Activated B cell treated with CpG ODN at 0.5 μM for 24 hours (primary cell): ENCODE measurements at regions not wholly inside any gene's neighbourhood (a gene's known extent, or its start where the extent isn't known, plus 50 kb on each side); places are given as distances from the start of the nearest gene placed in this dataset.
"Not testable (repeated sequence)": the region's sequence is repeated elsewhere in the genome, so short reads cannot be mapped to it uniquely, and the experiment has no call there.

Experiments used
- ATAC-seq: fragments of 200-7000 bp; cut with Tn5 transposase; one replicate; pipeline ENCODE4 v1.10.0; 2021; ENCODE audit warnings: low read depth, mild to moderate bottlenecking, moderate library complexity
- CTCF ChIA-PET: fragments of 350-600 bp; sonication (Branson Sonifier 250); formaldehyde crosslinking; loops from one replicate; lab custom pipeline; 2021; ENCODE audit warnings: antibody characterized with exemption; lab: Charles Lee
- POLR2A ChIA-PET: fragments of 350-600 bp; sonication (Branson Sonifier 250); formaldehyde crosslinking; loops from one replicate; lab custom pipeline; 2021; ENCODE audit warnings: antibody characterized with exemption; lab: Charles Lee
- DNase-seq: peaks from one replicate; pipeline ENCODE4 v3.0.0; 2022
- H3K27ac Mint-ChIP-seq: one replicate; pipeline ENCODE4 v1.8.0; 2020; ENCODE audit warnings: mixed read lengths
- H3K27me3 Mint-ChIP-seq: one replicate; pipeline ENCODE4 v1.8.0; 2021; ENCODE audit warnings: mixed read lengths
- H3K36me3 Mint-ChIP-seq: one replicate; pipeline ENCODE4 v1.8.0; 2021; ENCODE audit warnings: low read depth, mixed read lengths
- H3K4me1 Mint-ChIP-seq: one replicate; pipeline ENCODE4 v1.8.0; 2021; ENCODE audit warnings: mixed read lengths
- H3K4me3 Mint-ChIP-seq: one replicate; pipeline ENCODE4 v1.8.0; 2020; ENCODE audit warnings: mild to moderate bottlenecking, mixed read lengths
- H3K9me3 Mint-ChIP-seq: one replicate; pipeline ENCODE4 v1.8.0; 2020; ENCODE audit warnings: mixed read lengths
- intact Hi-C: fragments of 100-400 bp; cut with micrococcal nuclease; formaldehyde crosslinking; loops from one replicate; pipeline ENCODE4 v1.15.1; 2024
- TF ChIP-seq, protein P1 (sequence below): fragments of 200-600 bp; IDR thresholded peaks from one replicate; pipeline ENCODE4 v1.8.0; 2022; ENCODE audit warnings: antibody characterized with exemption, mild to moderate bottlenecking

DNA sequence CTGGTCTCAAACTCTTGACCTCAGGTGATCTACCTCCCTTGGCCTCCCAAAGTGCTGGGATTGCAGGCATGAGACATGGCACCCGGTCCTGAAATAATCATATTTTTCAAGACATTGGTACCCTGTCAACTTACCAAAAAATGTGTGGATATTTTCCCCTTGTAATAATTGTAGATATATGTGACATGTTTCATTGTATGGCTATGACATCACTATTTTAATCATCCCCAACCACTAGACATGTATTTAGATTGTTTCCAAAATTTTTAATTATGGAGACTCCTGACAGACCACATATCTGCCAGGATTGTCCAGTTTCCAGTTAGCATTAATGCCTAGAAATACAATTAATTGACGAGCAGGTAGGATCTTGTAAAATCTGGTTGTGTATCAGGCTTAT is 96.7 kb upstream of the NEGR1 start:
- CTCF ChIA-PET: no interaction called here
- H3K4me1 Mint-ChIP-seq: no peaks in the 10 kb centered on the region
- intact Hi-C loops: no loop called here
- POLR2A ChIA-PET: no interaction called here
- DNase-seq (no peak), ATAC-seq (no peak)
- H3K4me3 Mint-ChIP-seq: no peak overlapping the region
- peaks cover 2% of the 10 kb centered on the region for H3K9me3 Mint-ChIP-seq
- H3K27me3 Mint-ChIP-seq: no peaks in the 10 kb centered on the region
- no peaks in the 10 kb centered on the region for H3K36me3 Mint-ChIP-seq
- H3K27ac Mint-ChIP-seq: no peak overlapping the region
- TF ChIP-seq, protein P1, sequence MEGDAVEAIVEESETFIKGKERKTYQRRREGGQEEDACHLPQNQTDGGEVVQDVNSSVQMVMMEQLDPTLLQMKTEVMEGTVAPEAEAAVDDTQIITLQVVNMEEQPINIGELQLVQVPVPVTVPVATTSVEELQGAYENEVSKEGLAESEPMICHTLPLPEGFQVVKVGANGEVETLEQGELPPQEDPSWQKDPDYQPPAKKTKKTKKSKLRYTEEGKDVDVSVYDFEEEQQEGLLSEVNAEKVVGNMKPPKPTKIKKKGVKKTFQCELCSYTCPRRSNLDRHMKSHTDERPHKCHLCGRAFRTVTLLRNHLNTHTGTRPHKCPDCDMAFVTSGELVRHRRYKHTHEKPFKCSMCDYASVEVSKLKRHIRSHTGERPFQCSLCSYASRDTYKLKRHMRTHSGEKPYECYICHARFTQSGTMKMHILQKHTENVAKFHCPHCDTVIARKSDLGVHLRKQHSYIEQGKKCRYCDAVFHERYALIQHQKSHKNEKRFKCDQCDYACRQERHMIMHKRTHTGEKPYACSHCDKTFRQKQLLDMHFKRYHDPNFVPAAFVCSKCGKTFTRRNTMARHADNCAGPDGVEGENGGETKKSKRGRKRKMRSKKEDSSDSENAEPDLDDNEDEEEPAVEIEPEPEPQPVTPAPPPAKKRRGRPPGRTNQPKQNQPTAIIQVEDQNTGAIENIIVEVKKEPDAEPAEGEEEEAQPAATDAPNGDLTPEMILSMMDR: no peak

DNA sequence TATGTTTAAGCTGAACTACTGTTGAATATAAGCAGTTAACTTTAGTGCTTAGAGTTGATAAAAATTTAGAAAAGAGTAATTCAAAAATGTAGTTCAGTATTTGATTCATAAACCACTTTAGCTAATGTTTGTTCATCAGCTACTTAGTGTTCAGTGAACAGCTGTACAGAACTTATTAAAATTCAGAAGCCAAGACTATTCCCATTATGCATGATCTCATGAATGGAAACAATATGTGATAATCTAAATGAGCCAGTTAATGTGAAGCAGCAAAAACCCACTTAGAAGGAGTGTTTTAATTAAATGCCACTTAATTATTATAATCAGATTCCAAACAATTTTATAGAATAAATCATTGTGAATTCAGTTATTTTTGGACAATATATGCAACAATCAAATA is 92.9 kb upstream of the NEGR1 start:
- Mint-ChIP-seq H3K4me1 (no peaks in the 10 kb centered on the region), H3K4me3 (no peak overlapping the region), H3K27me3 (no peaks in the 10 kb centered on the region), H3K9me3 (peaks cover 2% of the 10 kb centered on the region), H3K27ac (no peak overlapping the region), H3K36me3 (no peaks in the 10 kb centered on the region)
- CTCF ChIA-PET: no interaction called here
- ATAC-seq (no peak), DNase-seq (no peak)
- POLR2A ChIA-PET: no interaction called here
- TF ChIP-seq, protein P1: no peak
- intact Hi-C loops: no loop called here

DNA sequence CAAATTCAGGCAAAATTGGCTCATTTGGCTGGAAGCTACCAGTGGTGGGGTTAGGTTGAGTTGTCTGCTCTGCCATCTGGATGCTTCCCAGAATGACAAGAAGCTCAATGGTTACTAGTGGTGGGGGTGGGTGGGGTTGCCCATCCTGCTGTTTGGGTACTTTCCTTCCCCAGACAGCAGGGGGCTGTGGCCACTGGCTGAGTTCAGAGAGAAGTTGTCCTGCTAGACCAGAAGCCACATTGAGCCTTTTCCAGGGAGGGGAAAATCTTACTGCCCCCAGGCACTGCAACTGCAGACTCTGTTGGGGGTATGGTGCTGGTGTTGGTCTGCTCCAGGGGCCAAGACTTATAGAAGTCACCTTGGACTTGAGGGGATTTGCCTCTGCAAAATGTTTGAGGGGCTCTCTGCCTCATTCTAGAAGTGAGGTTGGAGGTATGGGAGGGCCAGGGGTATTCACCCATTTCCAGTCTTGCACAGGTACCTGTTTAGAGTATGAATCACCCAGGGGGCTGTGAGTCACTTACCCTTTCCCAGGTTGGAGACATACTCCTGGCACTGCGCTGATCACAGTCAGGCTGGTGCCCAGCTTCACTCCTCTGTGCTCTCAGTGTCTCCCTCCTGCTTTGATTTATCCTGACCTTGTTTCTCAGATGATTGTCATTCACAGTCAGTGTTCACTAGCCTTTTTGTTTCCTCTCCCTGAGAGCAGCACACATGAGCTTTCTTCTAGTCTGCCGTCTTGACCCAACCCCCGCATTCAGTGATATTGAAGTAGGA is 89.1 kb upstream of the NEGR1 start:
- POLR2A ChIA-PET: no interaction called here
- Mint-ChIP-seq H3K9me3 (no peaks in the 10 kb centered on the region), H3K4me1 (no peaks in the 10 kb centered on the region), H3K4me3 (no peak overlapping the region), H3K27me3 (no peaks in the 10 kb centered on the region), H3K27ac (no peak overlapping the region), H3K36me3 (no peaks in the 10 kb centered on the region)
- intact Hi-C loops: no loop called here
- CTCF ChIA-PET: no interaction called here
- ATAC-seq: no peak
- TF ChIP-seq, protein P1: no peak
- no peak for DNase-seq

DNA sequence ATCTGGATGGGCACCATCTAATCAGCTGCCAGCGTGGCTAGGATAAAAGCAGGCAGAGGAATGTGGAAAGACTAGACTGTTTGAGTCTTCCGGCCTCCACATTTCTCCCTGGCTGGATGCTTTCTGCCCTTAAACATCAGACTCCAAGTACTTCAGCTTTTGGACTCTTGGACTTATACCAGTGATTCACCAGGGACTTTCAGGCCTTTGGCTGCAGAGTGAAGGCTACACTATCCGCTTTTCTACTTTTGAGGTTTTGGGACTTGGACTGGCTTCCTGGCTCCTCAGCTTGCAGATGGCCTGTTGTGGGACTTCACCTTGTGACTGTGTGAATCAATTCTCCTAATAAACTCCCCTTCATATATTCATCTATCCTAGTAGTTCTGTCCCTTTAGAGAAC is 88.5 kb upstream of the NEGR1 start:
- H3K36me3 Mint-ChIP-seq, H3K27ac Mint-ChIP-seq, H3K27me3 Mint-ChIP-seq, POLR2A ChIA-PET, H3K4me1 Mint-ChIP-seq, intact Hi-C loops, H3K9me3 Mint-ChIP-seq, DNase-seq, H3K4me3 Mint-ChIP-seq, ATAC-seq, CTCF ChIA-PET: not testable (repeated sequence)

DNA sequence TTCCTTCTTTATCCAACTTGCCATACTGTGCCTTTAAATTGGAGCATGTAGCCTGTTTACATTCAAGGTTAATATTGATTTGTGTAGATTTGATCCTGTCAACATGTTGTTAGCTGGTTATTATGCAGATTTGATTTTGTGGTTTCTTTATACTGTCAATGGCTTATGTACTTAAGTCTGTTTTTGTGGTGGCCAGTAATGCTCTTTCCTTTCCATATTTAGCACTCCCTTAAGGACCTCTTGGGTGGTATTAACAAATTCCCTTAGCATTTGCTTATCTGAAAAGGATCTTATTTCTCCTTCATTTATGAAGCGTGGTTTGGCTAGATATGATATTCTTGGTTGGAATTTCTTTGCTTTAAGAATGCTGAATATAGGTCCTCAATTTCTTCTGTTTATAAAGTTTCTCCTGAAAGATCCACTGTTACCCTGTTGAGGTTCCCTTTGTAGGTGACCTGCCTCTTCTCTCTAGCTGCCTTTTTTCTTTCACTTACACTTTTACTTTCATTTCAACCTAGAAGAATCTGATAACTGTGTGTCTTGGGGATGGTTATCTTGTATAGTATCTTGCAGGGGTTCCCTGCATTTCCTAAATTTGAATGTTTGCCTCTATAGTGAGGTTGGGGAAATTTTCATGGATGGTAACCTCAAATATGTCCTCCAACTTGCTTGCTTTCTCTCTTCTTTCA is 86.9 kb upstream of the NEGR1 start:
- no peaks in the 10 kb centered on the region for H3K36me3 Mint-ChIP-seq
- CTCF ChIA-PET: no interaction called here
- no peak for ATAC-seq
- TF ChIP-seq, protein P1: no peak
- intact Hi-C loops: no loop called here
- no peaks in the 10 kb centered on the region for H3K27me3 Mint-ChIP-seq
- no peaks in the 10 kb centered on the region for H3K9me3 Mint-ChIP-seq
- no peak for DNase-seq
- H3K4me1 Mint-ChIP-seq: no peaks in the 10 kb centered on the region
- no peak overlapping the region for H3K4me3 Mint-ChIP-seq
- no peak overlapping the region for H3K27ac Mint-ChIP-seq
- POLR2A ChIA-PET: no interaction called here
